Prostate gland (tissue), 2 donors: ENCODE measurements at regions not wholly inside any gene's neighbourhood (a gene's known extent, or its start where the extent isn't known, plus 50 kb on each side); places are given as distances from the start of the nearest gene placed in this dataset.

Experiments used
- POLR2A ChIP-seq: fragments of 450-650 bp; IDR thresholded peaks from one replicate; pipeline ENCODE4 v1.6.1; 2016; ENCODE audit warnings: antibody characterized with exemption, mild to moderate bottlenecking
- TF ChIP-seq, protein P1 (sequence below), 4 experiments: fragments of 200-600 bp in 2 of 4; fragments of 450-650 bp in 2 of 4; sonication (generic) in 2 of 4; IDR thresholded peaks; 1 replicate in 3 of 4; 2 replicates in 1 of 4; pipeline ENCODE4 v1.5.1; 2016 to 2019; ENCODE audit warnings: antibody characterized with exemption in 4 of 4, mild to moderate bottlenecking in 2 of 4, moderate library complexity in 2 of 4

DNA sequence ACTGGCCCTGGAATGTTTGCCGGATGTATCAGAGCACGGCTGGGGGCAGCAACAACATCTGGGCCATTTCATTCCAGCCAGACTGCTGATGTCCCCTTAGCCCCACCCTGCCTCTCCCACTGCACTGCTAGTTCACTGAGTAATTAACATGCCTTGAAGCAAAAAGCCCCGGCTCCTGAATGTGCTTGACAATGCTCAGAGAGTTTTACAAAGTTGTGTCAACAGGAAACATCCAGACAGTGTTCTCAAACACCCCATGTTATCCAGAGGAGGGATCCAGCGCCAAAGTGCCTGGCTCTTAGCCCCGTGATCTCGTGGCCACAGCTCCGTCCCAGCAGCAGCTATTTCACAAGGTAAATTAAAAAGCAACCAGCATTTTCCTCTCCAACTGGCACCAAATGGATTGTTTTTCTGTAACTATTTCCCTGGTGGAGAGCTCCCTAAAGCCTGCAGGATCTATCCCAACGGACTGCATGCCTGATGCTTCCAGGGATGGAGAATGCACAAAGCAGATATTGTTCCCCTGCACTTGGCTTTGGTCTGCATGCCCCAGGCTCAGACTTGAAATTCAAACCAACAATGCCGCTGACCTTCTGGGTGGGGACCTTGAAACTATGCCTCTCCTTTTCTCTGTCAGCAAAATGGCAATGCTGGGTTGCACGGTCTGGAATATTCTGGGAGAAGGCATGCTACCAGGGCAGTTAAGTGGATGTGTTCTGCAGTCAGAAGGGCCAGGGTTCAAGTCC is 115.6 kb upstream of the CDH5 start:
- no peak for TF ChIP-seq POLR2A
- TF ChIP-seq, protein P1, sequence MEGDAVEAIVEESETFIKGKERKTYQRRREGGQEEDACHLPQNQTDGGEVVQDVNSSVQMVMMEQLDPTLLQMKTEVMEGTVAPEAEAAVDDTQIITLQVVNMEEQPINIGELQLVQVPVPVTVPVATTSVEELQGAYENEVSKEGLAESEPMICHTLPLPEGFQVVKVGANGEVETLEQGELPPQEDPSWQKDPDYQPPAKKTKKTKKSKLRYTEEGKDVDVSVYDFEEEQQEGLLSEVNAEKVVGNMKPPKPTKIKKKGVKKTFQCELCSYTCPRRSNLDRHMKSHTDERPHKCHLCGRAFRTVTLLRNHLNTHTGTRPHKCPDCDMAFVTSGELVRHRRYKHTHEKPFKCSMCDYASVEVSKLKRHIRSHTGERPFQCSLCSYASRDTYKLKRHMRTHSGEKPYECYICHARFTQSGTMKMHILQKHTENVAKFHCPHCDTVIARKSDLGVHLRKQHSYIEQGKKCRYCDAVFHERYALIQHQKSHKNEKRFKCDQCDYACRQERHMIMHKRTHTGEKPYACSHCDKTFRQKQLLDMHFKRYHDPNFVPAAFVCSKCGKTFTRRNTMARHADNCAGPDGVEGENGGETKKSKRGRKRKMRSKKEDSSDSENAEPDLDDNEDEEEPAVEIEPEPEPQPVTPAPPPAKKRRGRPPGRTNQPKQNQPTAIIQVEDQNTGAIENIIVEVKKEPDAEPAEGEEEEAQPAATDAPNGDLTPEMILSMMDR (IDR thresholded peaks at IDR 0.05), result no peak
